ENCODE measurements at regions not wholly inside any gene's neighbourhood (a gene's known extent, or its start where the extent isn't known, plus 50 kb on each side); places are given as distances from the start of the nearest gene placed in this dataset.

DNA sequence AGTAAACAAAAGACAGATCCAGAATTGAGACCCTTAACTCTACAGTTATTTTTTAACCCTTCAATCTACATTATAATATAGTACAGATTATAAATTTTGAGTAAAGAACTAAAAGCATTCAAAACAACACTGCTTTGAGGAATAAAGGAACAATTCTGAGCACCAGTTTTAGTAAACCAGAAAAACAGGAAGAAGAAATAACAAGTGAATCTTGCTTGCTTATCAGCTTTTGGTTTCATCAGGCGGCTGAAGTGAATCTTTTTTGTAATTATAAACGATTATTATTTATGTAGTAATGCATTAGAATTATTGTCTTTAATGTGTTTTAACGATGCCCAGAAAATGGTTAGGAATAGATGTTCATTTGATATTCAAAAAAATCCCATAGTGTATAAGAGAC, 305.4 kb downstream of the ARAP2 start:
- 32% methylated on average over 3 of the region's 3 CpGs for WGBS (ENCODE audit: insufficient coverage, low coverage, low lambda C conversion rate, missing lambda C conversion rate)
- no peak for ATAC-seq
- Histone ChIP-seq H3K36me3 (no peaks in the 10 kb centered on the region), H3K4me1 (no peaks in the 10 kb centered on the region), H3K9me3 (no peaks in the 10 kb centered on the region), H3K27me3 (no peaks in the 10 kb centered on the region), H3K27ac (no peak overlapping the region), H3K4me3 (no peak overlapping the region)
- no peak for DNase-seq
- intact Hi-C loops (cut with DNase I): no loop called here
- TF ChIP-seq POLR2A (IDR thresholded peaks at IDR 0.05): no peak

DNA sequence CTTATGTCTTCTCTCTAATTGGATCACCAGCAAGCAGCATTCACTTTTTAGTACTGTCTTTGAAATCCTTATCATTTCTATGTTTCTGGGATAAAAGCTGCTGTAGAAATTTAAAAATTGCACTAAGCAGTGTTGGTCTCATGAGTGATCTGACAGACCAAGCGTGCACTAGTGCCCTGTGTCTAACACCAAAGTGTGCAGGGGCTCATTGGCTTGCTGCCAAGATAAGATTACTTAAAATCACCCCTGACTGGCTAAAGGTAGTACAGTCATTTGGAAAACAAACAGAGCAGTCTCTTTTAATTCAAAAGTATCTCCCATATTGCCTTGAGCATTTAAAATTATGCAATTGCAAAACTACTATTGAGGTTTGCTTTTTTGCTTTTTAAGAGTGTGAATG, 304.6 kb downstream of the ARAP2 start:
- H3K4me1 ChIP-seq: no peaks in the 10 kb centered on the region
- no peaks in the 10 kb centered on the region for H3K36me3 ChIP-seq
- H3K27me3 ChIP-seq: no peaks in the 10 kb centered on the region
- intact Hi-C loops (cut with DNase I): no loop called here
- DNase-seq (no peak), ATAC-seq (no peak)
- no peak overlapping the region for H3K4me3 ChIP-seq
- 78% methylated on average over 1 of the region's 1 CpG for WGBS (ENCODE audit: insufficient coverage, low coverage, low lambda C conversion rate, missing lambda C conversion rate)
- H3K27ac ChIP-seq: no peak overlapping the region
- TF ChIP-seq POLR2A (IDR thresholded peaks at IDR 0.05): no peak
- TF ChIP-seq, protein P1, sequence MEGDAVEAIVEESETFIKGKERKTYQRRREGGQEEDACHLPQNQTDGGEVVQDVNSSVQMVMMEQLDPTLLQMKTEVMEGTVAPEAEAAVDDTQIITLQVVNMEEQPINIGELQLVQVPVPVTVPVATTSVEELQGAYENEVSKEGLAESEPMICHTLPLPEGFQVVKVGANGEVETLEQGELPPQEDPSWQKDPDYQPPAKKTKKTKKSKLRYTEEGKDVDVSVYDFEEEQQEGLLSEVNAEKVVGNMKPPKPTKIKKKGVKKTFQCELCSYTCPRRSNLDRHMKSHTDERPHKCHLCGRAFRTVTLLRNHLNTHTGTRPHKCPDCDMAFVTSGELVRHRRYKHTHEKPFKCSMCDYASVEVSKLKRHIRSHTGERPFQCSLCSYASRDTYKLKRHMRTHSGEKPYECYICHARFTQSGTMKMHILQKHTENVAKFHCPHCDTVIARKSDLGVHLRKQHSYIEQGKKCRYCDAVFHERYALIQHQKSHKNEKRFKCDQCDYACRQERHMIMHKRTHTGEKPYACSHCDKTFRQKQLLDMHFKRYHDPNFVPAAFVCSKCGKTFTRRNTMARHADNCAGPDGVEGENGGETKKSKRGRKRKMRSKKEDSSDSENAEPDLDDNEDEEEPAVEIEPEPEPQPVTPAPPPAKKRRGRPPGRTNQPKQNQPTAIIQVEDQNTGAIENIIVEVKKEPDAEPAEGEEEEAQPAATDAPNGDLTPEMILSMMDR (IDR thresholded peaks at IDR 0.05): no peak
- H3K9me3 ChIP-seq: no peaks in the 10 kb centered on the region

DNA sequence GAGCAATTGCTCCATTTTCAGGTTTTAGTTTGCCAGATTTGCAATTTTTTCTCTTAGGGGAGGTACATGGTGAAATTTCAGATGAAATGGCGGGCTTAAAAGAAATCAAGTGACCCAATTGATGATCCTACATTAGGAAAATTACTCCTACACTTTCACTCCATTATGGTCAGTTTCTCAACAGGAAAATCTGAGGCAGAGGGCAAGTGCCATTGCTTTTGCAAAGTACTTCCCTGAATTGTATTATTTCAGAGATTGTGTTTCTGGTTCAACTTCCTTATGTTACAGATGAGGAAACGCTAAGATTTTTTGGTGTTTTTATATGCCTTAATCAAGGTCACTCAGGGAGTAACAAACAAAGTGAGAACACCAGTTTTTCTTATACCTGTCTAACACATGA, 302.2 kb downstream of the ARAP2 start:
- ATAC-seq: peak in 1 of 4 donors; percentile 32
- Histone ChIP-seq H3K27me3 (no peaks in the 10 kb centered on the region), H3K27ac (no peak overlapping the region), H3K9me3 (no peaks in the 10 kb centered on the region), H3K36me3 (no peaks in the 10 kb centered on the region), H3K4me3 (no peak overlapping the region), H3K4me1 (no peaks in the 10 kb centered on the region)
- no peak for DNase-seq
- intact Hi-C loops (cut with DNase I): no loop called here
- WGBS (ENCODE audit: insufficient coverage, low coverage, low lambda C conversion rate, missing lambda C conversion rate): 75% methylated on average over 2 of the region's 2 CpGs
- TF ChIP-seq, protein P1 (IDR thresholded peaks at IDR 0.05): no peak
- no peak for TF ChIP-seq POLR2A (IDR thresholded peaks at IDR 0.05)

DNA sequence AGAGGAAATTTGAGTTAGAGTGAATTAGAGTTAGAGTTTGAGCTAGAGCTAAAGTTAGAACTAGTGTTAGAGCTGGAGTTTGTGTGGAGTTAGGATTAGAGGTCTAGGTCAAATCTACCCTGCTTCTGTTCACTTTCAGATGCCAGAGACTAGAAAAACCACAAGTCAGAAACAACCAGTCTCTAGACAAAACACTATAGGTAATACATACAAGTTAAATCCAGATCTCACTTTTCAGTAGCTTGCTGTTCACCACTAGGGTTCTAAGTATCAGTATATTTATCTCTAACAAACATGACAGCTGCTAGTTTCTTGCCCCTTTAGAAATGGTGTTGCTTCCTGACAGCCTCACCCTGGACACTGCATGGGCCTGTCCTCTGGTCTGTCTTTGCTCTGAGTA, 300.7 kb downstream of the ARAP2 start:
- ATAC-seq (no peak), DNase-seq (no peak)
- Histone ChIP-seq H3K4me3 (no peak overlapping the region), H3K36me3 (no peaks in the 10 kb centered on the region), H3K9me3 (no peaks in the 10 kb centered on the region), H3K4me1 (no peaks in the 10 kb centered on the region), H3K27me3 (no peaks in the 10 kb centered on the region), H3K27ac (no peak overlapping the region)
- TF ChIP-seq, protein P1 (IDR thresholded peaks at IDR 0.05): no peak
- no peak for TF ChIP-seq POLR2A (IDR thresholded peaks at IDR 0.05)
- intact Hi-C loops (cut with DNase I): no loop called here

DNA sequence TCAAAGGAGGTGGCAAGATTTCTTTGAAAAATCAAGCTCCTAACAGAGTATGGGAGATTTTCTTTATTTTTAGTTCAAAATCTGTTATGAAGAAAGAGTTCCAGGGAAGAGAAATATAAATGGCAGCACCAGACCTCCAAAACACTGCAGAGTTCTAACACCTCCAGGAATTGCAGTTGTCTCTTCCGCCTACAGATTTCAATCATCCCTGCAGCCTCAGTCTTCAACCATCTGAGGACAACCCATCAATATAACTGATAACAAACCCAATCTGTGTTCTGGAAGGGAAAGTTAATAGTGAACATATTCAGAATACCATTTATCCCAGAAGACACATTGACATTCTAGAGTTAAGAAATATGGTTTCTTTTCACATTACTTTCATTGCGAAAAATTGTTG, 296.1 kb downstream of the ARAP2 start:
- no peaks in the 10 kb centered on the region for H3K27me3 ChIP-seq
- H3K4me3 ChIP-seq: no peak overlapping the region
- WGBS (ENCODE audit: insufficient coverage, low coverage, low lambda C conversion rate, missing lambda C conversion rate): 67% methylated on average over 2 of the region's 2 CpGs

More for the DNA sequence above, 296.1 kb downstream of the ARAP2 start:
- no peaks in the 10 kb centered on the region for H3K36me3 ChIP-seq
- H3K27ac ChIP-seq: no peak overlapping the region
- DNase-seq: no peak
- H3K9me3 ChIP-seq: no peaks in the 10 kb centered on the region
- H3K4me1 ChIP-seq: no peaks in the 10 kb centered on the region
- intact Hi-C loops (cut with DNase I): no loop called here
- TF ChIP-seq, protein P1 (IDR thresholded peaks at IDR 0.05): no peak
- no peak for TF ChIP-seq POLR2A (IDR thresholded peaks at IDR 0.05)
- no peak for ATAC-seq

Data from right lobe of liver (tissue), 6 donors.